HG03025 (cell line): ENCODE measurements at regions not wholly inside any gene's neighbourhood (a gene's known extent, or its start where the extent isn't known, plus 50 kb on each side); places are given as distances from the start of the nearest gene placed in this dataset.

Experiments used
- ATAC-seq: cut with Tn5 transposase; IDR thresholded peaks from one replicate; pipeline ENCODE4 v1.9.1; 2021; ENCODE audit warnings: mild to moderate bottlenecking, moderate library complexity; ENCODE audit not compliant: unreplicated experiment, low FRiP score

GRCh38 chr12:125406131-125406530 lies 340.9 kb downstream of the AACS start:
- peak; percentile 79 for ATAC-seq

DNA sequence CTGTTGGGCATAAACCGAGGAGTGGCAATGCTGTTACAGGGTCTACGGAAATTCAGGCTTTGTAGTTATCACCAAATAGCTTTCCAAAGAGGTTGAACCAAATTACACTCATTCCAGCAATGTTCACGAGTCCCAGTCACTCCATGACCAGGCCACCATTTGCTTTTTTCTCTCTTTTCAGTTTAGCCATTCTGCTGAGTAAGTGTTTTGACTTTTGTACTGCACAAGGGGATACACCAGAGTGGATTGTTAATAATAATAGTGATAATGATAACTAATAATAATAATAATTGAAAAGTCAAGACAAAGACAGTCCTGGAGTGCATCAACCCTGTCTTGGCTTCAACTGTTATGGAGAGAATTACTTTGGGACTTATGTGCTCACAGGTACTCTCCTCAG lies 343.5 kb downstream of the AACS start:
- no peak for ATAC-seq

- no peak for ATAC-seq
Observed at GRCh38 chr12:125412506-125412905, 347.3 kb downstream of the AACS start.

- no peak for ATAC-seq
Observed at GRCh38 chr12:125417446-125417845, 352.2 kb downstream of the AACS start.

GRCh38 chr12:125418902-125419564 lies 353.8 kb downstream of the AACS start:
- ATAC-seq: peak; percentile 83

GRCh38 chr12:125424909-125425308 lies 359.7 kb downstream of the AACS start:
- ATAC-seq: no peak

- no peak for ATAC-seq
Observed at GRCh38 chr12:125431516-125431915, 366.3 kb downstream of the AACS start.

- ATAC-seq: no peak
Observed at GRCh38 chr12:125434131-125434530, 368.9 kb downstream of the AACS start.

GRCh38 chr12:125434936-125435443 lies 369.8 kb downstream of the AACS start:
- peak; percentile 77 for ATAC-seq

- no peak for ATAC-seq
Observed at GRCh38 chr12:125435871-125436270, 370.6 kb downstream of the AACS start.

DNA sequence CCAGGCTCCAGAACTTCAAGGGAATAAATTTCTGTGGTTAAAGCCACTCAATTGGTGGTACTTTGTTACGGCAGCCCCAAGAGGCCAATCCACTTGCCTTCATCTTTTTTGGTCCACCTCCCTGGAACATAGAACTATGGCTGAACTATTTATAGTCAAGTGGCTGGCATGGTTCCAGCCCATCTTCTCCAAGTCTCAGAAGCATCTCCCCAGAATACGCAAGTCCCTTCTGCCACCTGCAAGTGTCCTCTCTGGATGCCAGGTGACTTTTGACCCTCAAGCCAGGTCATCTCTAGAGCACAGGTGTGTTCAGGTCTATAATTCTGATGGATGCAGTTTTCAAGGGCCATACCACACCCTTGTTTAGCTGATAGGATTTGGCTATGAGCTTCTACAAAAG lies 371.5 kb downstream of the AACS start:
- no peak for ATAC-seq

- ATAC-seq: no peak
Observed at GRCh38 chr12:125440399-125440798, 375.2 kb downstream of the AACS start.

- no peak for ATAC-seq
Observed at GRCh38 chr12:125443341-125443740, 378.1 kb downstream of the AACS start.

DNA sequence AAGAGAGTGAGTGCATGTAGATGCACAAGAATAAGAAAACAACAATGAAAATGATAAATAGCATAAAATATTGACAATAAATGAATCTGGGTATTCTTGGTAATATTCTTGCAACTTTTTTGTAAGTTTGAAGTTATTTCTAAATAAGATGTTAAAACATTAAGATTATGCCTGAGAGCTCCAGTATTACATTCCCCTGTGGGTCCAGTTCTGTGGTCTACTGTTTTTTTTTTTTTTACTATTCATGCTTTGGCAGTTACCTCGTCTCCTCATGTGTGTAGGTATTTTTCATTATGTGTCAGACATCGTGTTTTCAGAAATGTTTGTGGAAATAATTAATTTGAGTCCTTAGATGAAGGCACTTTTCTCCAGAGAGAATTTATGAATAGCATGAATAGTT lies 386.2 kb downstream of the AACS start:
- no peak for ATAC-seq

DNA sequence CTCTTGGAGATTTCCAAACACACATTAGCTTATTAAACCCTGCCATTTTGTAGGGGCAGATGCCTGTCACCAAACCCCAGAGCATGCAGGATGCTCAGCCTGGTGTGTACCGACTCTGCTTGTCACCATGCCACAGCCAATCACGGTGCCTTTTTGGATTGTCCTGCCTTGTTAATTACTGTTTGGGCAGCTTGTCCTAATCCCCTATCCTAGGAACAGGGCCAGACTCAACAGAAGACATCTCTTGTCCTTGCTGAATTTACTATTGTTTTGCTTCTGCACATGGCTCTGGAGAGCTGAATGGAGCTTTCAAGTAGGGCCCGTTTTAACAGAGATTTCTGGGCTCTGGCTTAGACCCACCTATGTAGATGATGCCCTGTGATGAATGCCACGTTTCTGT lies 388.5 kb downstream of the AACS start:
- ATAC-seq: no peak

GRCh38 chr12:125454291-125454690 lies 389.1 kb downstream of the AACS start:
- ATAC-seq: no peak

- no peak for ATAC-seq
Observed at GRCh38 chr12:125454786-125455480, 389.7 kb downstream of the AACS start.

DNA sequence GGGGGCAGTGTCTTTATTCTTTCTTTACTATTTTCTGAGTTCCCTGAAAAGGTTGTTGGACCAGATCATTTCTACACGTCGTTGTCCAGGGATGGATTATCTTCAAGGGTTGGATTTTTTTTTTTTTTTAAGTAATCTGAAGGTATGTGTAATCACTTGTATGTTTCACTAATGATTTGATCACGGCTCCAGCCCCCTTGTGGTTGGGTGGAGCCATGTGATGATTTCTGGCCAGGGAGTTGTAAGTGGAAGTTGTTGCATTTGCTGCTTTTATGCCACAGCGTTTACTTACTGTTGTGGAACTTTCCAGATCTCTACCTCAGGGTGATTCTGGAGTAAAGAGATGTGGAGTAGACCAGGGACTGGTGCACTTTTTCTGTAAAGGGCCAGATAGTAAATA lies 390.3 kb downstream of the AACS start:
- ATAC-seq: no peak

DNA sequence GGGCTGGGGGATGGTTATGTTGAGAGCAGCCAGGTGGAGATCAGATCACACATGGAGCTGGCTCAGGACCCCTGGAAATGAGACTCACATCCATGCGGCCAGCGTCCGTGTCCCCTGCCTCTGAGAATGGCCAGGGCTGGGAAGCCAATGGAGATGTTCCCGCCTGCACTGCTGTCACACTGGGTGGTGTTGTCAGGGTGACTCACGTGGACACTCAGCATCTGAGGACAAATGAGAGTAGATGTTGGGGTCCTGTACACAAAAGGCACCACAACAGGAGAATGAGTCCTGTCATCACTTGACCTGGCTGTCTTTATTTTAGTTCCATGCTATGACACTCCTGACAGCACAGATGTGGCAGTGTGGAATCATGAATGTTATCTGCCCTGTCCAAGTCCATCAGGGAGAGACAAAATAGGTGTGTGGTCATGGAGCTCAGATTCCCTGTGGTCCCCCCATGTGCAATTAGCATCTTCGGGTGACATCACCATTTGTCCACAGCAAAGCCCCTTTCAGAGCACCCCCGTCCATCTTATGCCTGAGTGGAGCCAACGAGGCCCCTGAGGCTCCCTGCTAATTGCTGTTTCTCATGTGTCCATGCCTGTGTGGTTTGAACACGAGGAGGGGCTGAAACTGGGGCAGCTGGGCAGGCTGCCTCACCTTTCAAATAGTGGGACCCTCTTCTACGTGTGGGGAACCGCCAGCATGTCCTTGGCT lies 393.5 kb downstream of the AACS start:
- no peak for ATAC-seq

GRCh38 chr12:125461831-125462230 lies 396.6 kb downstream of the AACS start:
- no peak for ATAC-seq

GRCh38 chr12:125463386-125463785 lies 398.2 kb downstream of the AACS start:
- ATAC-seq: no peak
